Neural crest cell (in vitro differentiated cells): ENCODE measurements at regions not wholly inside any gene's neighbourhood (a gene's known extent, or its start where the extent isn't known, plus 50 kb on each side); places are given as distances from the start of the nearest gene placed in this dataset.

Experiments
- DNase-seq: peaks from one replicate; pipeline ENCODE4 v3.0.0; 2021; ENCODE audit warnings: low read depth, mixed read lengths, low spot score
- H3K27ac Mint-ChIP-seq: one replicate; pipeline ENCODE4 v1.8.0; 2021; ENCODE audit warnings: mild to moderate bottlenecking, mixed read lengths; ENCODE audit not compliant: unreplicated experiment
- H3K27me3 Mint-ChIP-seq: 2 replicates; pipeline ENCODE4 v1.8.0; 2021; ENCODE audit warnings: low read depth, mild to moderate bottlenecking, mixed read lengths
- H3K36me3 Mint-ChIP-seq: 2 replicates; pipeline ENCODE4 v1.8.0; 2021; ENCODE audit warnings: low read depth, mild to moderate bottlenecking, mixed read lengths
- H3K4me1 Mint-ChIP-seq: 2 replicates; pipeline ENCODE4 v1.8.0; 2021; ENCODE audit warnings: mixed read lengths
- H3K4me3 Mint-ChIP-seq: one replicate; pipeline ENCODE4 v1.8.0; 2021; ENCODE audit warnings: mild to moderate bottlenecking, mixed read lengths
- H3K9me3 Mint-ChIP-seq: 2 replicates; pipeline ENCODE4 v1.8.0; 2021; ENCODE audit warnings: mixed read lengths
- CTCF ChIP-seq: fragments of 200-600 bp; sonication (generic); conservative IDR thresholded peaks from 2 replicates; pipeline ENCODE4 v1.5.0; 2021; ENCODE audit warnings: antibody characterized with exemption, mild to moderate bottlenecking

GRCh38 chr4:42293967-42294813, 103.1 kb upstream of the SHISA3 start:
- H3K27me3 Mint-ChIP-seq = no peaks in the 10 kb centered on the region
- no peaks in the 10 kb centered on the region for H3K36me3 Mint-ChIP-seq
- H3K4me3 Mint-ChIP-seq = no peak overlapping the region
- no peaks in the 10 kb centered on the region for H3K4me1 Mint-ChIP-seq
- H3K9me3 Mint-ChIP-seq = peaks cover 2% of the 10 kb centered on the region
- no peak overlapping the region for H3K27ac Mint-ChIP-seq
- DNase-seq = no peak
- TF ChIP-seq CTCF = no peak

- no peaks in the 10 kb centered on the region for H3K9me3 Mint-ChIP-seq
- TF ChIP-seq CTCF = no peak
- DNase-seq = no peak
- no peak overlapping the region for H3K27ac Mint-ChIP-seq
- H3K27me3 Mint-ChIP-seq = no peaks in the 10 kb centered on the region
- no peaks in the 10 kb centered on the region for H3K36me3 Mint-ChIP-seq
- H3K4me1 Mint-ChIP-seq = no peaks in the 10 kb centered on the region
- no peak overlapping the region for H3K4me3 Mint-ChIP-seq
Observed at GRCh38 chr4:42296196-42296595, 101.1 kb upstream of the SHISA3 start.

GRCh38 chr4:42302348-42302747, 94.9 kb upstream of the SHISA3 start:
- Mint-ChIP-seq H3K36me3 (no peaks in the 10 kb centered on the region), H3K27ac (no peak overlapping the region)
- DNase-seq = peak; percentile 22

GRCh38 chr4:42306221-42307109, 90.8 kb upstream of the SHISA3 start:
- Mint-ChIP-seq H3K27ac (no peak overlapping the region), H3K36me3 (no peaks in the 10 kb centered on the region), H3K9me3 (no peaks in the 10 kb centered on the region), H3K4me3 (no peak overlapping the region), H3K27me3 (no peaks in the 10 kb centered on the region), H3K4me1 (peaks cover 12% of the 10 kb centered on the region)
- no peak for TF ChIP-seq CTCF
- no peak for DNase-seq

More at GRCh38 chr4:42302348-42302747, 94.9 kb upstream of the SHISA3 start:
- Mint-ChIP-seq H3K9me3 (no peaks in the 10 kb centered on the region), H3K4me3 (no peak overlapping the region), H3K4me1 (peaks cover 7% of the 10 kb centered on the region), H3K27me3 (no peaks in the 10 kb centered on the region)
- TF ChIP-seq CTCF = peak; percentile 42

- Mint-ChIP-seq H3K27me3 (no peaks in the 10 kb centered on the region), H3K27ac (no peak overlapping the region), H3K36me3 (no peaks in the 10 kb centered on the region), H3K4me1 (peaks cover 4% of the 10 kb centered on the region), H3K9me3 (no peaks in the 10 kb centered on the region), H3K4me3 (no peak overlapping the region)
- TF ChIP-seq CTCF = no peak
- DNase-seq = no peak
Observed at GRCh38 chr4:42308247-42308646, 89.0 kb upstream of the SHISA3 start.
